COLO668 (cell line): ENCODE measurements at regions not wholly inside any gene's neighbourhood (a gene's known extent, or its start where the extent isn't known, plus 50 kb on each side); places are given as distances from the start of the nearest gene placed in this dataset.
A peak's percentile ranks its signal among the peaks of the same experiment; 100 is the strongest.
"Not testable (repeated sequence)": the region's sequence is repeated elsewhere in the genome, so short reads cannot be mapped to it uniquely, and the experiment has no call there.

ENCODE experiments used
- DNase-seq: peaks from one replicate; lab custom pipeline; 2025; ENCODE audit not compliant: unreplicated experiment; lab: John Stamatoyannopoulos, UW

- DNase-seq: no peak
Observed at GRCh38 chr10:58068809-58069208, 198.9 kb downstream of the IPMK start.

- DNase-seq: no peak
Observed at GRCh38 chr10:58066979-58067378, 200.7 kb downstream of the IPMK start.

GRCh38 chr10:58066126-58066525 lies 201.6 kb downstream of the IPMK start:
- DNase-seq: no peak

GRCh38 chr10:58065529-58065815 lies 202.2 kb downstream of the IPMK start:
- DNase-seq: no peak

GRCh38 chr10:58064714-58065528 lies 202.8 kb downstream of the IPMK start:
- peak; percentile 0 for DNase-seq

- no peak for DNase-seq
Observed at GRCh38 chr10:58063861-58064480, 203.7 kb downstream of the IPMK start.

GRCh38 chr10:58058683-58059082 lies 209.0 kb downstream of the IPMK start:
- not testable (repeated sequence) for DNase-seq

GRCh38 chr10:58054881-58055280 lies 212.8 kb downstream of the IPMK start:
- DNase-seq: no peak

- DNase-seq: no peak
Observed at GRCh38 chr10:58052772-58053171, 214.9 kb downstream of the IPMK start.

GRCh38 chr10:58050575-58050974 lies 217.1 kb downstream of the IPMK start:
- DNase-seq: no peak

GRCh38 chr10:58048936-58049335 lies 218.8 kb downstream of the IPMK start:
- DNase-seq: no peak

- no peak for DNase-seq
Observed at GRCh38 chr10:58044072-58044471, 223.6 kb downstream of the IPMK start.

- no peak for DNase-seq
Observed at GRCh38 chr10:58041901-58042300, 225.8 kb downstream of the IPMK start.

GRCh38 chr10:58030208-58030607 lies 237.5 kb downstream of the IPMK start:
- no peak for DNase-seq

GRCh38 chr10:58028597-58029366 lies 238.9 kb downstream of the IPMK start:
- DNase-seq: no peak

- DNase-seq: no peak
Observed at GRCh38 chr10:58027426-58027825, 240.3 kb downstream of the IPMK start.

GRCh38 chr10:58026036-58026435 lies 241.7 kb downstream of the IPMK start:
- DNase-seq: no peak

GRCh38 chr10:58023341-58024073 lies 244.2 kb downstream of the IPMK start:
- no peak for DNase-seq

- DNase-seq: no peak
Observed at GRCh38 chr10:58019863-58020537, 247.7 kb downstream of the IPMK start.

GRCh38 chr10:58017719-58018367 lies 249.9 kb downstream of the IPMK start:
- DNase-seq: no peak
